ENCODE measurements at regions not wholly inside any gene's neighbourhood (a gene's known extent, or its start where the extent isn't known, plus 50 kb on each side); places are given as distances from the start of the nearest gene placed in this dataset.

GRCh38 chrX:69243276-69243675, 78.0 kb upstream of the PJA1 start:
- no peak overlapping the region for H3K9ac ChIP-seq
- H3K27me3 ChIP-seq (ENCODE audit: insufficient read depth, low read depth) = no peaks in the 10 kb centered on the region
- no peaks in the 10 kb centered on the region for H3K4me1 ChIP-seq (ENCODE audit: low read depth, poor library complexity, severe bottlenecking)
- no peaks in the 10 kb centered on the region for H3K79me2 ChIP-seq (ENCODE audit: insufficient read depth, low read depth)
- H3K4me3 ChIP-seq (IDR thresholded peaks at IDR 0.05; ENCODE audit: insufficient read depth, low read depth, low read length) = no peak overlapping the region
- TF ChIP-seq CTCF (conservative IDR thresholded peaks at IDR 0.05; ENCODE audit: low read depth, low read length) = no peak
- H3K4me2 ChIP-seq = no peak overlapping the region
- no peak overlapping the region for H3K27ac ChIP-seq
- no peaks in the 10 kb centered on the region for H4K20me1 ChIP-seq (ENCODE audit: insufficient read depth)
- no peaks in the 10 kb centered on the region for H3K36me3 ChIP-seq (ENCODE audit: insufficient read depth)
- H2AFZ ChIP-seq (ENCODE audit: low read depth) = no peak overlapping the region

DNA sequence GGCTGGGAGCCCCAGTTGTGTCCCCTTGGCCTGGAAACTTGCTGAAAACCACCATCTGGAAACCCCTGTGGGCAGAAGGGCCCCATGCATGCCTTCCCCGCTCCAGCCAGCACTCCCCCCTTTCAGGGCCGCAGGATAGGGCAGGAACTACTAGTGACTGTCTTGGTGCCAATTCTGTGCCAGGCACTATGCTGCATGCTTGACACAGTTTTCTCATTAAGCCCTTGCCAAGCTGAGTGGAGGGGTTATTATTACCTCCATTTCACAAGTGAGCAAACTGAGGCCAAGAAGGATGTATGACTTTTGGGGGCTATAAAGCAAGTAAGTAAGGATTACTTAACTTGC, 73.6 kb upstream of the PJA1 start:
- H3K79me2 ChIP-seq (ENCODE audit: insufficient read depth, low read depth) = no peaks in the 10 kb centered on the region
- no peaks in the 10 kb centered on the region for H3K4me1 ChIP-seq (ENCODE audit: low read depth, poor library complexity, severe bottlenecking)
- TF ChIP-seq CTCF (conservative IDR thresholded peaks at IDR 0.05; ENCODE audit: low read depth, low read length) = no peak
- no peak overlapping the region for H2AFZ ChIP-seq (ENCODE audit: low read depth)
- H3K9ac ChIP-seq = no peak overlapping the region
- H3K4me3 ChIP-seq (IDR thresholded peaks at IDR 0.05; ENCODE audit: insufficient read depth, low read depth, low read length) = no peak overlapping the region
- no peaks in the 10 kb centered on the region for H4K20me1 ChIP-seq (ENCODE audit: insufficient read depth)
- no peaks in the 10 kb centered on the region for H3K36me3 ChIP-seq (ENCODE audit: insufficient read depth)
- no peak overlapping the region for H3K4me2 ChIP-seq
- no peak overlapping the region for H3K27ac ChIP-seq
- no peaks in the 10 kb centered on the region for H3K27me3 ChIP-seq (ENCODE audit: insufficient read depth, low read depth)

DNA sequence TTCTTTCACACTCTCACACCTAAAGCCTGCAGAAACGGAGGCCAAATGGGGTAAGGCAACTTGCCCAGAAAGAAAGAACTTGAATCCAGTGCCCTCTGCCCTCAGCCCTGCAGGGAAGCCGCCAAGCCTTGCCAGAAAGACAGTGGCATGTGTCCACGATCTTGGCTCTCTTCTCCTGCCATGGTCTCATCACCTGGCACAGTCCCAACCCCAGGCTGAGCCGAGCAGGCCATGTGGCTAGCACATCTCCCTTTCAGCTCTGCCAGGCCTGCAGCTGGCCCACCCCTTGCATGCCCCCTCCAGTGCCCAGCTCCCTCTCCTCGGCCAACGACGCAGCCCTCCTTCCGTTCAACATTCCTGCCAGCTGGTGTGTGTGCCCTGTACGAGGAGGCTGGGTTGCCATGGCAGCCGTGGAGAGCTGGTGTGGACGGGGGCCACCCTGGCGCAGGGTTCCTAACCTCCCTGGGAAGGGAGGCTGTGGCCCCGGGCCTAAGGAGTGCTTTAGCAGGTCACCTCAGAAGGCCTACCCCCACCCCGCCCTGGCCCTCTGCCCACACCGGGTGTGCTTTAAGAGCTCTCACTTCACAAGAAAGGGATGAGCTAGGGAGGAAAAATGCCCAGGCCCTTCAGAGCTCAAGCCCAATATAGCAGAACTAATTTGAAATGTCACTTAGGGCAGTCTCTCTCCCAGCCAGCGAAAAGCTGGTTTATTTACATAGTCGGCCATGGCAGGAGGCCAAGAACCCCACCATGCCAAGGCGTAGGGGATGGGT, 73.0 kb upstream of the PJA1 start:
- H3K9ac ChIP-seq = no peak overlapping the region
- H2AFZ ChIP-seq (ENCODE audit: low read depth) = no peak overlapping the region
- H3K4me2 ChIP-seq = no peak overlapping the region
- H4K20me1 ChIP-seq (ENCODE audit: insufficient read depth) = no peaks in the 10 kb centered on the region
- no peak for TF ChIP-seq CTCF (conservative IDR thresholded peaks at IDR 0.05; ENCODE audit: low read depth, low read length)
- H3K27me3 ChIP-seq (ENCODE audit: insufficient read depth, low read depth) = no peaks in the 10 kb centered on the region
- no peaks in the 10 kb centered on the region for H3K4me1 ChIP-seq (ENCODE audit: low read depth, poor library complexity, severe bottlenecking)
- no peaks in the 10 kb centered on the region for H3K36me3 ChIP-seq (ENCODE audit: insufficient read depth)
- H3K4me3 ChIP-seq (IDR thresholded peaks at IDR 0.05; ENCODE audit: insufficient read depth, low read depth, low read length) = no peak overlapping the region
- no peak overlapping the region for H3K27ac ChIP-seq
- no peaks in the 10 kb centered on the region for H3K79me2 ChIP-seq (ENCODE audit: insufficient read depth, low read depth)

GRCh38 chrX:69237236-69237635, 72.0 kb upstream of the PJA1 start:
- Histone ChIP-seq H4K20me1 (ENCODE audit: insufficient read depth) (no peaks in the 10 kb centered on the region), H3K4me3 (IDR thresholded peaks at IDR 0.05; ENCODE audit: insufficient read depth, low read depth, low read length) (no peak overlapping the region), H3K79me2 (ENCODE audit: insufficient read depth, low read depth) (no peaks in the 10 kb centered on the region), H3K27me3 (ENCODE audit: insufficient read depth, low read depth) (no peaks in the 10 kb centered on the region), H2AFZ (ENCODE audit: low read depth) (no peak overlapping the region), H3K9ac (no peak overlapping the region), H3K4me2 (no peak overlapping the region), H3K4me1 (ENCODE audit: low read depth, poor library complexity, severe bottlenecking) (no peaks in the 10 kb centered on the region), H3K36me3 (ENCODE audit: insufficient read depth) (no peaks in the 10 kb centered on the region), H3K27ac (no peak overlapping the region)
- TF ChIP-seq CTCF (conservative IDR thresholded peaks at IDR 0.05; ENCODE audit: low read depth, low read length) = no peak
